ENCODE measurements at regions not wholly inside any gene's neighbourhood (a gene's known extent, or its start where the extent isn't known, plus 50 kb on each side); places are given as distances from the start of the nearest gene placed in this dataset.

GRCh38 chr1:232140419-232141166 is 489.3 kb downstream of the SIPA1L2 start:
- intact Hi-C loops (cut with micrococcal nuclease), result no loop called here
- CTCF ChIA-PET, result interaction anchor here (0.6 to 0.7 kb wide), 2 partner anchors 53 to 157 kb away, joined by 3 read pairs; no protein-coding TSS in a partner anchor

GRCh38 chr1:232139444-232139843 is 490.5 kb downstream of the SIPA1L2 start:
- Mint-ChIP-seq H3K36me3 (ENCODE audit: insufficient read depth, unreplicated experiment) (no peaks in the 10 kb centered on the region), H3K27me3 (ENCODE audit: insufficient read depth, unreplicated experiment) (no peaks in the 10 kb centered on the region), H3K4me3 (ENCODE audit: unreplicated experiment) (no peak overlapping the region), H3K9me3 (ENCODE audit: unreplicated experiment) (no peaks in the 10 kb centered on the region), H3K4me1 (ENCODE audit: insufficient read depth, unreplicated experiment) (peaks cover 23% of the 10 kb centered on the region), H3K27ac (ENCODE audit: low read depth, unreplicated experiment) (no peak overlapping the region)
- no peak for DNase-seq (ENCODE audit: unreplicated experiment)
- no TSS peak for BruUV-seq (replicated peaks)
- ChIA-PET CTCF (no interaction called here), POLR2A (interaction anchor here (1.8 kb wide), 1 partner anchor 8 kb away, joined by 6 read pairs; no protein-coding TSS in a partner anchor)
- no peak for TF ChIP-seq CTCF (IDR thresholded peaks at IDR 0.05; ENCODE audit: unreplicated experiment)
- intact Hi-C loops (cut with micrococcal nuclease), result no loop called here

More at GRCh38 chr1:232140419-232141166, 489.3 kb downstream of the SIPA1L2 start:
- no peak for DNase-seq (ENCODE audit: unreplicated experiment)
- Mint-ChIP-seq H3K9me3 (ENCODE audit: unreplicated experiment) (no peaks in the 10 kb centered on the region), H3K4me3 (ENCODE audit: unreplicated experiment) (no peak overlapping the region), H3K36me3 (ENCODE audit: insufficient read depth, unreplicated experiment) (no peaks in the 10 kb centered on the region), H3K27ac (ENCODE audit: low read depth, unreplicated experiment) (peak overlapping the region; percentile 82), H3K27me3 (ENCODE audit: insufficient read depth, unreplicated experiment) (no peaks in the 10 kb centered on the region), H3K4me1 (ENCODE audit: insufficient read depth, unreplicated experiment) (peaks cover 24% of the 10 kb centered on the region)
- TF ChIP-seq CTCF (IDR thresholded peaks at IDR 0.05; ENCODE audit: unreplicated experiment), result no peak
- BruUV-seq (replicated peaks), result no TSS peak
- POLR2A ChIA-PET, result interaction anchor here (0.7 to 1.8 kb wide), 3 partner anchors 9 to 1415 kb away, joined by 3 to 6 read pairs (median 4); no protein-coding TSS in a partner anchor

GRCh38 chr1:232138044-232138443 is 491.9 kb downstream of the SIPA1L2 start:
- Mint-ChIP-seq H3K36me3 (ENCODE audit: insufficient read depth, unreplicated experiment) (no peaks in the 10 kb centered on the region), H3K4me1 (ENCODE audit: insufficient read depth, unreplicated experiment) (peaks cover 9% of the 10 kb centered on the region)
- POLR2A ChIA-PET, result interaction anchor here (0.7 kb wide), 1 partner anchor 859 kb away, joined by 4 read pairs; no protein-coding TSS in a partner anchor

More at GRCh38 chr1:232138044-232138443, 491.9 kb downstream of the SIPA1L2 start:
- DNase-seq (ENCODE audit: unreplicated experiment), result no peak
- no peak overlapping the region for H3K4me3 Mint-ChIP-seq (ENCODE audit: unreplicated experiment)
- no peak for TF ChIP-seq CTCF (IDR thresholded peaks at IDR 0.05; ENCODE audit: unreplicated experiment)
- H3K9me3 Mint-ChIP-seq (ENCODE audit: unreplicated experiment), result no peaks in the 10 kb centered on the region
- H3K27me3 Mint-ChIP-seq (ENCODE audit: insufficient read depth, unreplicated experiment), result no peaks in the 10 kb centered on the region
- CTCF ChIA-PET, result interaction anchor here (1.1 kb wide), 1 partner anchor 490 kb away, joined by 3 read pairs; no protein-coding TSS in a partner anchor
- H3K27ac Mint-ChIP-seq (ENCODE audit: low read depth, unreplicated experiment), result no peak overlapping the region
- BruUV-seq (replicated peaks), result no TSS peak
- intact Hi-C loops (cut with micrococcal nuclease), result no loop called here

All from MCF 10A (cell line).